H1 (cell line): ENCODE measurements at regions not wholly inside any gene's neighbourhood (a gene's known extent, or its start where the extent isn't known, plus 50 kb on each side); places are given as distances from the start of the nearest gene placed in this dataset.

Experiments
- NRF1 ChIP-seq: IDR thresholded peaks from 2 replicates; pipeline ENCODE4 v1.6.1; 2011; ENCODE audit warnings: mild to moderate bottlenecking, low read depth, low read length, improper control_type of control experiment
- SIN3A ChIP-seq, 2 experiments: IDR thresholded peaks in 1 of 2; conservative IDR thresholded peaks in 1 of 2; 2 replicates each; pipeline ENCODE4 v1.6.1; 2011 to 2012; ENCODE audit warnings: low read length in 2 of 2, improper control_type of control experiment in 1 of 2, low read depth in 1 of 2, mild to moderate bottlenecking in 1 of 2
- SP1 ChIP-seq: IDR thresholded peaks from 2 replicates; pipeline ENCODE4 v1.6.1; 2011; ENCODE audit warnings: low read depth, low read length
- SP4 ChIP-seq: IDR thresholded peaks from 2 replicates; pipeline ENCODE4 v1.6.1; 2012; ENCODE audit warnings: low read length, inconsistent platforms
- TEAD4 ChIP-seq: IDR thresholded peaks from 2 replicates; pipeline ENCODE4 v1.6.1; 2012; ENCODE audit warnings: low read depth, low read length, inconsistent platforms, mixed read lengths
- YY1 ChIP-seq: IDR thresholded peaks from 2 replicates; pipeline ENCODE4 v1.6.1; 2011; ENCODE audit warnings: low read depth, mild to moderate bottlenecking, low read length

DNA sequence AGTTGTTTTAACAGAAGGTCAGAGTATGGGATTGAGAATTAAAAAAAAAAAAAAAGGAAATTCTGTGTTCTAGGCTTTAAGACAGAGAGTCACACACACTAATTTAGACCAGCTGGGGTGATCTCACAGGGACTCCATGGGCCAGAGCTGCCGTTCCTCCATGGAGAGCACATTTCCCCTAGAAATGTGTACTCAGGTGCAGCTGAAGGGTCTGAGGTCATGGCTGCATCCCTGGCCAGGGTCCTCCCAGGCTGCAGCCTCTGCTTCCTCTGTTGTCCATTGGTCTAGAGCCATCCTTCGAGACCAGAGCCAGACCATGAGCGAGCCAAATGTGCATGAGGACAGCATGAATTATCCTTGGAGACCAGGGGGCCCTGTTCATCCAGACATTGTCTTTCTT lies 190.1 kb upstream of the TNP1 start (continued):
- TF ChIP-seq SIN3A (conservative IDR thresholded peaks at IDR 0.05 in 1 of 2, IDR thresholded peaks at IDR 0.05 in 1 of 2; ENCODE audit: low read depth in 1 of 2, low read length in 2 of 2) (no peak), NRF1 (no peak), SP4 (no peak), YY1 (no peak), TEAD4 (no peak), SP1 (no peak)
- TF ChIP-seq, all 59 proteins: peak for 0
